ENCODE measurements at regions not wholly inside any gene's neighbourhood (a gene's known extent, or its start where the extent isn't known, plus 50 kb on each side); places are given as distances from the start of the nearest gene placed in this dataset.

DNA sequence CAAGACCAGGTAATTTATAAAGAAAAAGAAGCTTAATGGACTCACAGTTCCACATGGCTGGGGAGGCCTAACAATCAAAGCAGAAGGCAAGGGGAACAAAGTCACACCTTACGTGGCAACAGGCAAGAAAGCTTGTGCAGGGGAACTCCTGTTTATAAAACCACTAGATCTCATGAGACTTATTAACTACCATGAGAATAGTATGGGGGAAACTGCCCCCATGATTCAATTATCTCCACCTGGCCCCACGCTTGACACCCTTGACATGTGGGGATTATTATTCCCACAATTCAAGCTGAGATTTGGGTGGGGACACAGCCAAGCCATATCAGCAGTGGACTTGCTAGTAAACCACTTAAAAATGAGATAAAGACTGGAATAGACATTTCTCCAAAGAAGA, 451.7 kb downstream of the DNAJB9 start:
- H3K4me3 ChIP-seq (ENCODE audit: low read depth, low read length) = no peak overlapping the region
- no peak for DNase-seq (ENCODE audit: low read depth)
- TF ChIP-seq, protein P1, sequence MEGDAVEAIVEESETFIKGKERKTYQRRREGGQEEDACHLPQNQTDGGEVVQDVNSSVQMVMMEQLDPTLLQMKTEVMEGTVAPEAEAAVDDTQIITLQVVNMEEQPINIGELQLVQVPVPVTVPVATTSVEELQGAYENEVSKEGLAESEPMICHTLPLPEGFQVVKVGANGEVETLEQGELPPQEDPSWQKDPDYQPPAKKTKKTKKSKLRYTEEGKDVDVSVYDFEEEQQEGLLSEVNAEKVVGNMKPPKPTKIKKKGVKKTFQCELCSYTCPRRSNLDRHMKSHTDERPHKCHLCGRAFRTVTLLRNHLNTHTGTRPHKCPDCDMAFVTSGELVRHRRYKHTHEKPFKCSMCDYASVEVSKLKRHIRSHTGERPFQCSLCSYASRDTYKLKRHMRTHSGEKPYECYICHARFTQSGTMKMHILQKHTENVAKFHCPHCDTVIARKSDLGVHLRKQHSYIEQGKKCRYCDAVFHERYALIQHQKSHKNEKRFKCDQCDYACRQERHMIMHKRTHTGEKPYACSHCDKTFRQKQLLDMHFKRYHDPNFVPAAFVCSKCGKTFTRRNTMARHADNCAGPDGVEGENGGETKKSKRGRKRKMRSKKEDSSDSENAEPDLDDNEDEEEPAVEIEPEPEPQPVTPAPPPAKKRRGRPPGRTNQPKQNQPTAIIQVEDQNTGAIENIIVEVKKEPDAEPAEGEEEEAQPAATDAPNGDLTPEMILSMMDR (IDR thresholded peaks at IDR 0.05; ENCODE audit: insufficient read depth, low read depth, low read length) = no peak

- no peak for DNase-seq (ENCODE audit: low read depth)
- no peak overlapping the region for H3K4me3 ChIP-seq (ENCODE audit: low read depth, low read length)
- TF ChIP-seq, protein P1 (IDR thresholded peaks at IDR 0.05; ENCODE audit: insufficient read depth, low read depth, low read length) = no peak
Observed at GRCh38 chr7:109029866-109030265, 460.2 kb downstream of the DNAJB9 start.

GRCh38 chr7:109044691-109045090, 475.0 kb downstream of the DNAJB9 start:
- no peak for DNase-seq (ENCODE audit: low read depth)
- H3K4me3 ChIP-seq (ENCODE audit: low read depth, low read length) = no peak overlapping the region
- TF ChIP-seq, protein P1 (IDR thresholded peaks at IDR 0.05; ENCODE audit: insufficient read depth, low read depth, low read length) = no peak

- DNase-seq (ENCODE audit: low read depth) = no peak
- no peak overlapping the region for H3K4me3 ChIP-seq (ENCODE audit: low read depth, low read length)
- TF ChIP-seq, protein P1 (IDR thresholded peaks at IDR 0.05; ENCODE audit: insufficient read depth, low read depth, low read length) = no peak
Observed at GRCh38 chr7:109049366-109049765, 479.7 kb downstream of the DNAJB9 start.

DNA sequence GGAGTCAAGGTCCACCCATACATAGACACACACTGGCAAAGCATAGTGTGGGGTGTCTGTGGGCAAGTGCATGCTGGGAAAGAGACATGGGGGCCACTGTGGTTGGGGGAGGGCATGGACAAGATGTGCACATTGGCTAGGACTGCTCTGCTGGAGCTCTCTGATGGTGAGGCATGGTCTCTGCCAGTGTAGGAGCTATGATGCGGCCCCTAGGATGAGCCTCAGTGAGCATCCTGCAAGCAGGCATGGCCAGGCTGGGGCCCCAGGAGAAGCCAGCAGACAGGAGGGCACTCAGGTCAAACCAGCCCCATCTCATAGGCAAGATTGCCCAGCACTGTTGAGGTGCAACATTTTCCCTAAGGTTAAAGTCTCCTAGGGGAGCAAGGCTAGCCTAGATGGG, 489.4 kb downstream of the DNAJB9 start:
- DNase-seq (ENCODE audit: low read depth) = no peak
- TF ChIP-seq, protein P1 (IDR thresholded peaks at IDR 0.05; ENCODE audit: insufficient read depth, low read depth, low read length) = no peak
- H3K4me3 ChIP-seq (ENCODE audit: low read depth, low read length) = no peak overlapping the region

GRCh38 chr7:109062798-109063197, 493.1 kb downstream of the DNAJB9 start:
- H3K4me3 ChIP-seq (ENCODE audit: low read depth, low read length) = no peak overlapping the region
- TF ChIP-seq, protein P1 (IDR thresholded peaks at IDR 0.05; ENCODE audit: insufficient read depth, low read depth, low read length) = no peak
- DNase-seq (ENCODE audit: low read depth) = no peak

DNA sequence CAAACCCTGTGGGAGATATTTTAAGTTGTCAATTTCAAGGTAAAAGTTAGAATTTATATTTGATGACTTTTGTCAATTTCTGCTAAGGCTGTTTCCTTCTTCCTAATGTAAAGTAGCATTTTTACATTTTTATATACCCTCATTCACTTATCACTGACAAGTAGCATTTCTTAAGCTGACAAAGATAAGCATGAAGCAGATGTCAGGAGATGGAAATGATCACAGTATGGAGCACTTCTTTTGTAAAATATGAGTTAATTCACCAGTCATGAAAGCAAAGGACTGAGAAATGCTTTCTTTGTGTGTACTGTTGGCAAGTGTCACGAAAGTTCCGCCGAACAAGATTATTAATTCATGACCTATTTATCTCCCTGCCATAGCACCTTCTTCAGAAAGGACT, 503.9 kb downstream of the DNAJB9 start:
- TF ChIP-seq, protein P1 (IDR thresholded peaks at IDR 0.05; ENCODE audit: insufficient read depth, low read depth, low read length) = no peak
- DNase-seq (ENCODE audit: low read depth) = no peak
- H3K4me3 ChIP-seq (ENCODE audit: low read depth, low read length) = no peak overlapping the region
